ENCODE measurements at regions not wholly inside any gene's neighbourhood (a gene's known extent, or its start where the extent isn't known, plus 50 kb on each side); places are given as distances from the start of the nearest gene placed in this dataset.
"Not testable (repeated sequence)": the region's sequence is repeated elsewhere in the genome, so short reads cannot be mapped to it uniquely, and the experiment has no call there.

GRCh38 chr11:57920971-57921370, 102.7 kb upstream of the OR9Q1 start:
- no peaks in the 10 kb centered on the region for H3K4me1 ChIP-seq (ENCODE audit: control insufficient read depth, insufficient read depth, low read length)
- H3K4me3 ChIP-seq (ENCODE audit: low read length): no peak overlapping the region
- no peaks in the 10 kb centered on the region for H3K27me3 ChIP-seq (replicated peaks; ENCODE audit: control insufficient read depth, insufficient read depth, low read length)
- H3K36me3 ChIP-seq (ENCODE audit: control insufficient read depth, insufficient read depth, low read length, severe bottlenecking): no peaks in the 10 kb centered on the region
- DNase-seq (ENCODE audit: low read depth): no peak
- H3K9me3 ChIP-seq (ENCODE audit: control insufficient read depth, low read length): no peaks in the 10 kb centered on the region
- no peak overlapping the region for H3K9ac ChIP-seq (ENCODE audit: low read length)

GRCh38 chr11:57932105-57932504, 91.6 kb upstream of the OR9Q1 start:
- H3K27me3 ChIP-seq (replicated peaks; ENCODE audit: control insufficient read depth, insufficient read depth, low read length): no peaks in the 10 kb centered on the region
- no peak for DNase-seq (ENCODE audit: low read depth)
- H3K9me3 ChIP-seq (ENCODE audit: control insufficient read depth, low read length): no peaks in the 10 kb centered on the region
- no peak overlapping the region for H3K9ac ChIP-seq (ENCODE audit: low read length)
- no peaks in the 10 kb centered on the region for H3K4me1 ChIP-seq (ENCODE audit: control insufficient read depth, insufficient read depth, low read length)
- H3K4me3 ChIP-seq (ENCODE audit: low read length): no peak overlapping the region
- no peaks in the 10 kb centered on the region for H3K36me3 ChIP-seq (ENCODE audit: control insufficient read depth, insufficient read depth, low read length, severe bottlenecking)

- no peaks in the 10 kb centered on the region for H3K36me3 ChIP-seq (ENCODE audit: control insufficient read depth, insufficient read depth, low read length, severe bottlenecking)
- no peak overlapping the region for H3K4me3 ChIP-seq (ENCODE audit: low read length)
- no peaks in the 10 kb centered on the region for H3K4me1 ChIP-seq (ENCODE audit: control insufficient read depth, insufficient read depth, low read length)
- H3K9ac ChIP-seq (ENCODE audit: low read length): no peak overlapping the region
- no peak for DNase-seq (ENCODE audit: low read depth)
- no peaks in the 10 kb centered on the region for H3K9me3 ChIP-seq (ENCODE audit: control insufficient read depth, low read length)
- H3K27me3 ChIP-seq (replicated peaks; ENCODE audit: control insufficient read depth, insufficient read depth, low read length): no peaks in the 10 kb centered on the region
These were observed 88.2 kb upstream of the OR9Q1 start for GRCh38 chr11:57935402-57936049.

- Histone ChIP-seq H3K4me1 (ENCODE audit: control insufficient read depth, insufficient read depth, low read length) (no peaks in the 10 kb centered on the region), H3K9ac (ENCODE audit: low read length) (no peak overlapping the region), H3K9me3 (ENCODE audit: control insufficient read depth, low read length) (no peaks in the 10 kb centered on the region), H3K27me3 (replicated peaks; ENCODE audit: control insufficient read depth, insufficient read depth, low read length) (no peaks in the 10 kb centered on the region), H3K4me3 (ENCODE audit: low read length) (no peak overlapping the region), H3K36me3 (ENCODE audit: control insufficient read depth, insufficient read depth, low read length, severe bottlenecking) (no peaks in the 10 kb centered on the region)
- DNase-seq (ENCODE audit: low read depth): no peak
These were observed 87.6 kb upstream of the OR9Q1 start for GRCh38 chr11:57936050-57936418.

- Histone ChIP-seq H3K27me3 (replicated peaks; ENCODE audit: control insufficient read depth, insufficient read depth, low read length) (no peaks in the 10 kb centered on the region), H3K9me3 (ENCODE audit: control insufficient read depth, low read length) (no peaks in the 10 kb centered on the region), H3K4me3 (ENCODE audit: low read length) (no peak overlapping the region), H3K36me3 (ENCODE audit: control insufficient read depth, insufficient read depth, low read length, severe bottlenecking) (no peaks in the 10 kb centered on the region), H3K9ac (ENCODE audit: low read length) (no peak overlapping the region), H3K4me1 (ENCODE audit: control insufficient read depth, insufficient read depth, low read length) (no peaks in the 10 kb centered on the region)
- no peak for DNase-seq (ENCODE audit: low read depth)
These were observed 86.2 kb upstream of the OR9Q1 start for GRCh38 chr11:57937431-57937830.

- Histone ChIP-seq H3K36me3 (ENCODE audit: control insufficient read depth, insufficient read depth, low read length, severe bottlenecking) (no peaks in the 10 kb centered on the region), H3K4me3 (ENCODE audit: low read length) (no peak overlapping the region), H3K9ac (ENCODE audit: low read length) (no peak overlapping the region), H3K4me1 (ENCODE audit: control insufficient read depth, insufficient read depth, low read length) (no peaks in the 10 kb centered on the region), H3K27me3 (replicated peaks; ENCODE audit: control insufficient read depth, insufficient read depth, low read length) (no peaks in the 10 kb centered on the region), H3K9me3 (ENCODE audit: control insufficient read depth, low read length) (no peaks in the 10 kb centered on the region)
- no peak for DNase-seq (ENCODE audit: low read depth)
These were observed 85.3 kb upstream of the OR9Q1 start for GRCh38 chr11:57938351-57938750.

- H3K4me3 ChIP-seq (ENCODE audit: low read length): no peak overlapping the region
- no peaks in the 10 kb centered on the region for H3K9me3 ChIP-seq (ENCODE audit: control insufficient read depth, low read length)
- no peaks in the 10 kb centered on the region for H3K27me3 ChIP-seq (replicated peaks; ENCODE audit: control insufficient read depth, insufficient read depth, low read length)
- H3K4me1 ChIP-seq (ENCODE audit: control insufficient read depth, insufficient read depth, low read length): no peaks in the 10 kb centered on the region
- no peak overlapping the region for H3K9ac ChIP-seq (ENCODE audit: low read length)
- no peak for DNase-seq (ENCODE audit: low read depth)
- no peaks in the 10 kb centered on the region for H3K36me3 ChIP-seq (ENCODE audit: control insufficient read depth, insufficient read depth, low read length, severe bottlenecking)
These were observed 83.5 kb upstream of the OR9Q1 start for GRCh38 chr11:57940044-57940756.

- Histone ChIP-seq H3K36me3 (ENCODE audit: control insufficient read depth, insufficient read depth, low read length, severe bottlenecking) (no peaks in the 10 kb centered on the region), H3K4me1 (ENCODE audit: control insufficient read depth, insufficient read depth, low read length) (no peaks in the 10 kb centered on the region), H3K4me3 (ENCODE audit: low read length) (no peak overlapping the region), H3K9me3 (ENCODE audit: control insufficient read depth, low read length) (no peaks in the 10 kb centered on the region), H3K27me3 (replicated peaks; ENCODE audit: control insufficient read depth, insufficient read depth, low read length) (no peaks in the 10 kb centered on the region), H3K9ac (ENCODE audit: low read length) (no peak overlapping the region)
- no peak for DNase-seq (ENCODE audit: low read depth)
These were observed 81.8 kb upstream of the OR9Q1 start for GRCh38 chr11:57941875-57942274.

- Histone ChIP-seq H3K36me3 (ENCODE audit: control insufficient read depth, insufficient read depth, low read length, severe bottlenecking) (no peaks in the 10 kb centered on the region), H3K4me1 (ENCODE audit: control insufficient read depth, insufficient read depth, low read length) (no peaks in the 10 kb centered on the region), H3K9ac (ENCODE audit: low read length) (no peak overlapping the region), H3K4me3 (ENCODE audit: low read length) (no peak overlapping the region), H3K27me3 (replicated peaks; ENCODE audit: control insufficient read depth, insufficient read depth, low read length) (no peaks in the 10 kb centered on the region), H3K9me3 (ENCODE audit: control insufficient read depth, low read length) (no peaks in the 10 kb centered on the region)
- DNase-seq (ENCODE audit: low read depth): no peak
These were observed 80.9 kb upstream of the OR9Q1 start for GRCh38 chr11:57942808-57943207.

- H3K4me1 ChIP-seq (ENCODE audit: control insufficient read depth, insufficient read depth, low read length); DNase-seq (ENCODE audit: low read depth); H3K9ac ChIP-seq (ENCODE audit: low read length); H3K36me3 ChIP-seq (ENCODE audit: control insufficient read depth, insufficient read depth, low read length, severe bottlenecking); H3K4me3 ChIP-seq (ENCODE audit: low read length); H3K9me3 ChIP-seq (ENCODE audit: control insufficient read depth, low read length); H3K27me3 ChIP-seq (replicated peaks; ENCODE audit: control insufficient read depth, insufficient read depth, low read length): not testable (repeated sequence)
These were observed 79.9 kb upstream of the OR9Q1 start for GRCh38 chr11:57943766-57944165.

GRCh38 chr11:57946628-57947027, 77.1 kb upstream of the OR9Q1 start:
- Histone ChIP-seq H3K27me3 (replicated peaks; ENCODE audit: control insufficient read depth, insufficient read depth, low read length) (no peaks in the 10 kb centered on the region), H3K4me3 (ENCODE audit: low read length) (no peak overlapping the region), H3K4me1 (ENCODE audit: control insufficient read depth, insufficient read depth, low read length) (no peaks in the 10 kb centered on the region), H3K36me3 (ENCODE audit: control insufficient read depth, insufficient read depth, low read length, severe bottlenecking) (no peaks in the 10 kb centered on the region), H3K9me3 (ENCODE audit: control insufficient read depth, low read length) (no peaks in the 10 kb centered on the region), H3K9ac (ENCODE audit: low read length) (no peak overlapping the region)
- DNase-seq (ENCODE audit: low read depth): no peak

- peaks cover 8% of the 10 kb centered on the region for H3K27me3 ChIP-seq (replicated peaks; ENCODE audit: control insufficient read depth, insufficient read depth, low read length)
- no peak for DNase-seq (ENCODE audit: low read depth)
- H3K4me1 ChIP-seq (ENCODE audit: control insufficient read depth, insufficient read depth, low read length): no peaks in the 10 kb centered on the region
- no peak overlapping the region for H3K4me3 ChIP-seq (ENCODE audit: low read length)
- no peaks in the 10 kb centered on the region for H3K9me3 ChIP-seq (ENCODE audit: control insufficient read depth, low read length)
- no peaks in the 10 kb centered on the region for H3K36me3 ChIP-seq (ENCODE audit: control insufficient read depth, insufficient read depth, low read length, severe bottlenecking)
- H3K9ac ChIP-seq (ENCODE audit: low read length): no peak overlapping the region
These were observed 59.0 kb upstream of the OR9Q1 start for GRCh38 chr11:57964660-57965059.
